ENCODE measurements at regions not wholly inside any gene's neighbourhood (a gene's known extent, or its start where the extent isn't known, plus 50 kb on each side); places are given as distances from the start of the nearest gene placed in this dataset.
A peak's percentile ranks its signal among the peaks of the same experiment; 100 is the strongest.

GRCh38 chr1:91148641-91149069, 126.8 kb upstream of the ZNF644 start:
- DNase-seq = no peak

GRCh38 chr1:91141858-91142257, 120.0 kb upstream of the ZNF644 start:
- DNase-seq = no peak

GRCh38 chr1:91138959-91139358, 117.1 kb upstream of the ZNF644 start:
- no peak for DNase-seq

- DNase-seq = no peak
These were observed 115.5 kb upstream of the ZNF644 start for GRCh38 chr1:91137173-91137852.

- DNase-seq = no peak
These were observed 114.0 kb upstream of the ZNF644 start for GRCh38 chr1:91135799-91136198.

- no peak for DNase-seq
These were observed 111.4 kb upstream of the ZNF644 start for GRCh38 chr1:91133248-91133647.

- no peak for DNase-seq
These were observed 108.6 kb upstream of the ZNF644 start for GRCh38 chr1:91130256-91130985.

GRCh38 chr1:91129458-91129857, 107.6 kb upstream of the ZNF644 start:
- DNase-seq = no peak

GRCh38 chr1:91129017-91129416, 107.2 kb upstream of the ZNF644 start:
- DNase-seq = no peak

- DNase-seq = peak; percentile 5
These were observed 103.2 kb upstream of the ZNF644 start for GRCh38 chr1:91124989-91125417.

GRCh38 chr1:91124290-91124985, 102.6 kb upstream of the ZNF644 start:
- DNase-seq = no peak

GRCh38 chr1:91123773-91124172, 101.9 kb upstream of the ZNF644 start:
- no peak for DNase-seq

GRCh38 chr1:91123319-91123718, 101.5 kb upstream of the ZNF644 start:
- no peak for DNase-seq

GRCh38 chr1:91122106-91122717, 100.4 kb upstream of the ZNF644 start:
- DNase-seq = no peak

- DNase-seq = no peak
These were observed 99.5 kb upstream of the ZNF644 start for GRCh38 chr1:91121366-91121765.

- no peak for DNase-seq
These were observed 99.1 kb upstream of the ZNF644 start for GRCh38 chr1:91120936-91121335.

- DNase-seq = no peak
These were observed 98.6 kb upstream of the ZNF644 start for GRCh38 chr1:91120421-91120820.

GRCh38 chr1:91104712-91105111, 82.9 kb upstream of the ZNF644 start:
- DNase-seq = no peak

- DNase-seq = no peak
These were observed 79.5 kb upstream of the ZNF644 start for GRCh38 chr1:91101328-91101727.

- DNase-seq = no peak
These were observed 78.1 kb upstream of the ZNF644 start for GRCh38 chr1:91099746-91100621.

- DNase-seq = no peak
These were observed 76.6 kb upstream of the ZNF644 start for GRCh38 chr1:91098299-91098906.

All from left kidney (tissue), 1 donor.